ENCODE measurements at regions not wholly inside any gene's neighbourhood (a gene's known extent, or its start where the extent isn't known, plus 50 kb on each side); places are given as distances from the start of the nearest gene placed in this dataset.

- no peak for TF ChIP-seq CTCF (IDR thresholded peaks at IDR 0.05; ENCODE audit: low read depth, low read length)
- no peak overlapping the region for H3K4me3 ChIP-seq (ENCODE audit: low read depth, low read length)
Measured at GRCh38 chr5:62144401-62145022, 161.5 kb upstream of the KIF2A start.

GRCh38 chr5:62149879-62150278, 156.1 kb upstream of the KIF2A start:
- no peak overlapping the region for H3K4me3 ChIP-seq (ENCODE audit: low read depth, low read length)
- no peak for TF ChIP-seq CTCF (IDR thresholded peaks at IDR 0.05; ENCODE audit: low read depth, low read length)

- H3K4me3 ChIP-seq (ENCODE audit: low read depth, low read length) = no peak overlapping the region
- no peak for TF ChIP-seq CTCF (IDR thresholded peaks at IDR 0.05; ENCODE audit: low read depth, low read length)
Measured at GRCh38 chr5:62152394-62153087, 153.5 kb upstream of the KIF2A start.

- no peak overlapping the region for H3K4me3 ChIP-seq (ENCODE audit: low read depth, low read length)
- TF ChIP-seq CTCF (IDR thresholded peaks at IDR 0.05; ENCODE audit: low read depth, low read length) = no peak
Measured at GRCh38 chr5:62154758-62155157, 151.2 kb upstream of the KIF2A start.

GRCh38 chr5:62155988-62156387, 150.0 kb upstream of the KIF2A start:
- no peak overlapping the region for H3K4me3 ChIP-seq (ENCODE audit: low read depth, low read length)
- no peak for TF ChIP-seq CTCF (IDR thresholded peaks at IDR 0.05; ENCODE audit: low read depth, low read length)

GRCh38 chr5:62167561-62168057, 138.4 kb upstream of the KIF2A start:
- H3K4me3 ChIP-seq (ENCODE audit: low read depth, low read length) = no peak overlapping the region
- no peak for TF ChIP-seq CTCF (IDR thresholded peaks at IDR 0.05; ENCODE audit: low read depth, low read length)

Measured in WI38 (cell line).